NT2/D1 (cell line): ENCODE measurements at regions not wholly inside any gene's neighbourhood (a gene's known extent, or its start where the extent isn't known, plus 50 kb on each side); places are given as distances from the start of the nearest gene placed in this dataset.

Source experiments
- SUZ12 ChIP-seq: IDR thresholded peaks from 2 replicates; pipeline ENCODE4 v1.6.1; 2011; ENCODE audit not compliant: insufficient read length, insufficient read depth; ENCODE audit errors: extremely low read depth
- YY1 ChIP-seq: IDR thresholded peaks from 2 replicates; pipeline ENCODE4 v1.6.1; 2011; ENCODE audit not compliant: insufficient read length, insufficient read depth
- ZNF274 ChIP-seq: IDR thresholded peaks from 2 replicates; pipeline ENCODE4 v1.6.1; 2011; ENCODE audit warnings: mild to moderate bottlenecking, low read depth, low read length

DNA sequence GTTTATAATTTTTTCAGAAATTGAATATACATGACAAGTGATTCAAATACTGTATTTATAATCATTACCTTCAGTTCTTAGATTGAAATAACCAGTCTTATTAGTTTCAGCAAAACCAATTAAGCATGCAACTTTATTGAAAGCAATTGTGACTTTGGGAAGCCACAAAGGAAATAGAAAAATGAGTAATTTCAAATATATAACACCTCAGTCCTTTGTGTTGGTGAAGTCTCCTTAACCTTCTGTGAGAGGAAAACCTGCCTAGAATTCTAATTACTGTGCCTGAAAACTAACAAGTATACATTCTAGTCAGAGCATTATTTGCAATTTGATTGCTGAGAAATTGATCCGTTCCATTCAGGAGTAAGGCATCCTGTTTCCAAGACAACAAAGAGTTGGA, 95.8 kb downstream of the S1PR1 start:
- TF ChIP-seq SUZ12 (no peak), YY1 (no peak), ZNF274 (no peak)
